ENCODE measurements at regions not wholly inside any gene's neighbourhood (a gene's known extent, or its start where the extent isn't known, plus 50 kb on each side); places are given as distances from the start of the nearest gene placed in this dataset.

- no peak for TF ChIP-seq CTCF (IDR thresholded peaks at IDR 0.05; ENCODE audit: low read length)
- TF ChIP-seq EZH2 (IDR thresholded peaks at IDR 0.05; ENCODE audit: borderline replicate concordance, low read length) = no peak
Measured at GRCh38 chr1:113243529-113243928, 146.8 kb upstream of the MAGI3 start.

Data from OCI-LY1 (cell line).